Activated CD4-positive, alpha-beta T cell treated with anti-CD3 and anti-CD28 coated beads, Interleukin-2, amount 50 U/mL, for 24 hours (primary cell): ENCODE measurements at regions not wholly inside any gene's neighbourhood (a gene's known extent, or its start where the extent isn't known, plus 50 kb on each side); places are given as distances from the start of the nearest gene placed in this dataset.

Source experiments
- DNase-seq, 2 donors: peaks; one replicate each; pipeline ENCODE4 v3.0.0-alpha.2; 2020; ENCODE audit warnings: low read depth in 1 of 2, low spot score in 1 of 2

DNA sequence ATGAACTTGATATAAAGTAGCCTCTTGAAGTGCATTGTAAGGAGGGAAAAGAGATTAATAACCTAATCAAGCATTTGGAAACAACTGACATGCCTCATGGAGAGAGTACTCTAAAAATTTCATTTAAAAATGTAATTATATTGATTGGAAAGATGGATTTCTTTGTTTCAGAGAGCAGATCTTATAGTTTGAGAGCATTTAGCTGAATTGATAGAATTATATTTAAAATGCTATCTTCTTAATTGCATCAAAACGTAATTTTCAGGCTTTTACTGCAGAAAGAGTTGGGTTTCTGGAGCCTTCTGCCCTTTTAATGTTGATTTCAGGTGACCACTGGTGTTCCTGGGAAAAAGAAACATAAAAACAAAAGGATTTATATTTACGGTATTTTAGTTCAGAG, 130.6 kb downstream of the EDN3 start:
- no peak for DNase-seq

- no peak for DNase-seq
Observed at GRCh38 chr20:59434960-59435359, 134.5 kb downstream of the EDN3 start.

DNA sequence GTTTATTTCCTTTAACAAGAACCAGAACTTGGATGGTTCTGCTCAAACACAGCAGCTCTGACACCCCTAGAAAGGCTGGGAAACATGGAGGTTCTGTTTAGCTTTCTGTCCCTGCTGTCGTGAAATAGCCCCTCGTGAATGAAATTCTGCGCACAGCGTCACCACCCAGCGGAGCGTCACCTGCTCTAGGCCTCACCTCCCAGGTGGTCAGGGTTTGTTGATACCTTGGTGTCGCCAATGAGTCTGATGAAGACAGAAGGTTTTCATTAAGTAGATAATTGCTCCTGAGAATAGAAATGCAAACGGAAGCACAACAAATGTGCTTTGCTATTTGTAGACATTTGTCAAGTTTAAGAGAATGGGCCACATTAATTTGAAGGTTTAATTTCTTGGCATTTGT, 135.1 kb downstream of the EDN3 start:
- no peak for DNase-seq

DNA sequence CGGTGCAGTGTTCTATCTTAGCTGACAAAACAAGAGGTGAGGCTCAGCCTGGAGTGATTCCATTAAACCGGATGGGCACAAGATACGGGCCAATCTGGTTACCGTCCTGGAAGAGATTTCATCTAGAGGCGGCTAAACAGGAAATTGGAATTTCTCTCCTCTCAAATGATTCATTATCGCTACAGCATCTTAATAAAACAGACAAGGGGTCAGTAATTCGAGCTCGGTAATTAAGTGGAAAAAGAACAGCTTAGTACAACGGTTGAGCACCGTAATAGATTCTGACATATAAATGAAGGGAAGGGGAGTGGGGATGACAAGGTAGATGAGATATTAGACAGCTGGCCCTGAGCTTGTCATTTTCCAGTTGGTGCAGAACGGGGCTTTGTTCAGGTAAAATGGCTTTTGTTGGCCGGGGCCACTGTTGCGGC, 137.2 kb downstream of the EDN3 start:
- DNase-seq = no peak

DNA sequence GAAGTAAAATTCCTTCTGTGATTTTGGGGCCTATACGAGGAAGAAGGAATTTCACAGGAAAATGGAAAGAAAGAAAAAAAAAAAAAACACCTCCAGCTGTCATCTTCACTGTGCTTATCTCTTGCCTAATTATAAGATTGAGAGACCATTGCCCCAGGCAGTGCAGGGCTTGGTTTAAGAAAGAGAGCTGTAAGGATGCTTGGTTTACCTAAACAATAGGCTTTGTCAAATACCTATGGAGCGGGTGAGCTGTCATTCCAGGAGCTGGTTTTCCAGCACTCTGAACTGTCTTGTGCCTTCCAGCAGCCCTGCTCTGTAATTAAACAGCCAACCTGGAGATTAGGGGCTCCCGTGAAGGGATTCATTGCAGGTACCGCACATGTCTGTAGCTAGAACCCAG, 137.8 kb downstream of the EDN3 start:
- DNase-seq = no peak

GRCh38 chr20:59439243-59439642, 138.8 kb downstream of the EDN3 start:
- no peak for DNase-seq

DNA sequence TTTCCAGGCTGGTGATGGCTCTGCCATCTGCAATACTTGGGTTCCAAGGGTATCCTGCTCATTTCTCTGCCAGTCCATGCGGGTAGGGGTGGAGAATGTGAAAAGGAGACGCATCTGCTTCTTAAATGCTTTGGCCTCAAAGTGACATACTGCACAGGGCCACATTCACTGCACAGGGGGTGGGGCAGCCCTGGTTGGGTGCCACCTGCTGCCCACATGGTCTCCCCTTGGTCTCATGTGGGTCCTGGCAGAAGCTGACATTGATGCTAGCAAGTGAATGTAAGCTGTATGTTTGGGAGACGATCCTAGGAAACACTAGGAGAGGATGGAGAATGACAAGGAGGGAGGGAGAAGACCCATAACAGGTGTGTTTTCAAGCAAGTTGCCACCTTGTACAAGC, 140.9 kb downstream of the EDN3 start:
- DNase-seq = no peak

DNA sequence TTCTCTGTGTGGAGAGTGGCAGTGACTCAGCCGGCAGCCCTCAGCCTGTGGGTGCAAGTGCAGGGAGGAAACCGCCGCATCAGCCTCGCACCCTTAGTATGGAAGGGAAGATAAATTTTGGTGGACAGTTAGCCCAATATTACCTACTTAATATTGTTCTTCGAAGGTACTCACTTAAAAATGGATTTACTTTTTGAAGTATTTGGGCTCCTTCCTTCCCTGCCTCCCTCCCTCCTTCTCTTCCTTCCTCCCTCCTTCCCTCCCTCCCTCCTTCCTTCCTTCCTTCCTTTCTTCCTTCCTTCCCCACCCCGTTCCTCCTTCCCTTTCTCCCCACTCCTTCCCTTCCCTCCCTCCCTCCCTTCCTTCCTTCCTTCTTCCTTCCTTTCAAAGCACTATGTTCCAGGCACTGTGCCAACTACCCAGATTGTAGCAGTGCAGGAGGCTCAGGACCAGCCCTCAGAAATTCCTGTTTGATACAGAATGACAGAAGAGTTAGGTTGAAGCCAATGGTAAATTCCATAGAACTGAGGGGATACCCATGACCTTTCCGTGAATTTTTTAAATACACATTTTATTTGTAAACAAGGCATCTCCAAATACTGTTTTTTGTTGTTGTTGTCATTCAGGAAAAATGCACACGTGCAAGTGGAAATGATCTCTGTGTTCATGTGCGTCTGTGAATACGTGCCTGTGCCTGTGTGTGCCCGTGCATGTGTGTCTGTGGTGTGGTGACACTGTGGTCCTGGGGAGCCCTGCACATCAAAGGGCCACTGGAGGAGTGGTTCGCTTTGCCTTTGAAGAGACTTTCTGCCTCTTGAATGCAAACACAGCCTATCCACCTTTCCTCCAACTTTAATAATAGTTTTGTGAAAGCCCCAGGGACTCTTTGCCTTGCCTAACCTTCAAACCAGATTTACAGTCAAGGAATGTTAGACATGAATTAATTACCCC, 141.7 kb downstream of the EDN3 start:
- DNase-seq = no peak

DNA sequence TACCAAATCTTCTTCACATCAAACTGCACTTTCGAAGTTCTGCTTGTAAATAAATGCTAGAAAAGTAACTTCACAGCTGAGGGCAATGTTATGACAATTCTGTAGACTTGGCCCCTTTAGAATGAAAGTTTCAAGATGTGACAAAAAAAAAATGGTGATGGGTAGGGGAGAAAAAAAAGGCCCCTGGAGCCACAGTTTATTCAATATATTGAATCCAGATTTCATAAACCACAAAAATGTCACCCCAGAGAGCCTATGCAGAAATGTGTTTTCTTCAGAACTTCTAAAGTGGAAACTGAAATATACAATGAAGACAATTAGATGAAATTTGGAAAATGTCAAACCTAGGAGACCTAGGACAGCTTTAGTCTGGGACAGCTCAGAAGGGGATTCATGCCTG, 143.1 kb downstream of the EDN3 start:
- DNase-seq = no peak

DNA sequence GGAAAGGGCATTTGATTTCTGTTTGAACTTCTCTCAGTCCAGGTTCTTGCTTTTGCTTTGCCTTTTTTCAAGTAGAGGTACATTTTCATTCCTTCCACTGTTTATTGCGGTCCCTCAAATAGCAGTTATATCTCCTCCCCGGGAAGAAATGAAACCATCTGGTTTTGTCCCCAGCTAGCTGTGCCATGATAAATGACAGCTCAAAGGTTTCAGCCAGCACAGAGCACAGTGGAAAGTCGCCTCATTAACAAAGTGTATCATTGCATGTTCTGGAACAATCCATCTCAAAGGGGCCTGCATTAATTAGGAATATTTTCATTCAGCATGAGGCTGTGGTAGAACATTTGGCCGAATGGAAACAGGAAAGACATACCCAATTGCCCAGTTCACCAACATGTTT, 146.0 kb downstream of the EDN3 start:
- no peak for DNase-seq

DNA sequence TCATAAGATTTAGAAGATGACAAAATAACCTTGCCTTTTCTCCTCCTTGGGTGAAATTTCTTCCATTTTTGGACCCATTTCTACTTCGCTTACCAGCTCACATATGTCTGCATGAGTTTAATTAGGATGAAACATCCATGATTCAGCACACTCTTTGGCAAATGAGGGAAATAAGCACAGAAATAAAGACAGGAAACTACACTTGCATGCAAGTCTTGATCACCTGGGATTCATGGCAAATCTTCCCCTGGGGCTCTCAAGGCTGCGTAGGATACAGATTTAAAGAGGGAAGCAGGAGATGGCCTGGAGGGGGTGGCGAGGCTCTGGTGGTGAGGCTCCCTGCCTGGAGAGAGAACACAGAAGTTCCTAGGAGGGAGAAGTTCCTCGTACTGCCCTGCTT, 147.8 kb downstream of the EDN3 start:
- no peak for DNase-seq

DNA sequence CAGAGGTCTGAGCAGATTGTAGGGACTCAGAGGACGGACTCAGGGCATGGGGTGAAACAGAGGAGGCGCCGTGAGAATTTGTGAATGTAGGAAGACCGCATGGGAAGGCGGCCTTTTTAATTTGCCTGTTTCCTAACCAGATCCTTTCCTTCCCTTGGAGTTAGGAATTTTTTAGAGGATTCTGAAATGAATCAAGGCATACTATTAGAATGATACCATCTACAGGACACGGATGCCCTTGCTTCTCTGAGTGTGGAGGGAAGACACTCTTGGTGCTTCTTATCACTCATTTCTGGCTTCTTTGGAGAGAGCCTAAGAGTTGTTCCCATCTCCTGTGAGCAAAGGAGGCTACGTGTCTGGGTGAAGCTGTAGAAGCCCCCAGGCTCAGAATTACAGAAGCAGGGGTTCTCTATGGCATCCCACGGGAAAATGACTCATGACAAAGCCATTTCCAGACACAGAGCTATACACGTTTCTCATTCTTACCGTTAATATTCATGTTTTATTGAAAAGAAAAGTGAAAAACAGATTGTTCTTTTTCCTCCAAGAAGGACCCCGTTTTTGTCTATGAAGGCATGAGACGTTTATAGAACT, 148.5 kb downstream of the EDN3 start:
- DNase-seq = no peak

DNA sequence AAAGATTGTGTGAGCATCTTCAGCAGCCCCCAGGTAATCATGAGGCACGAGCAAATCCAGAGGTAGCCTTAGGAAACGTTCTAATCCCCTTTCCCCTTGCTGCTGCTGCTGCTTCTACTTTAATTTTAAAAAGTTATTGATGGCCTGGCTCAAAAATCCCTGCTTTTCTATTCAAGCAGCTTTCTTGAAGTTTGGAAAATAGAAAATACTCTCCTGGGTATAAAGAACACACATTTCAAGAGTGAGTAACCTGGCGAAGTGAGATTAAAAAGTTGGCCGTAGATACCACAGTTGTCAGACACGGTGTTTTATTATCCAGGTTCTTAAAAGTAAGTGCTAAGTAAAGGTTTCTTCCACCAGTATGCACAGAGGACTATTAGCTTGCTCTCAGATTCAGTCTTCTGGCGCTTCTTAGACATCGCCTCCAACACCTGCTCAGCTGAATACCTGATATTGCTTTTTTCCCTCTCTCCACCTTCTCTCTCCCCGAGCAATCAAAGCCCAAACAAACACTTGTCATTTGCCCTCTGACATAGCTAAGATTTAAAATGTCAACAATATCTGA, 150.7 kb downstream of the EDN3 start:
- no peak for DNase-seq

- no peak for DNase-seq
Observed at GRCh38 chr20:59451641-59452040, 151.2 kb downstream of the EDN3 start.

- no peak for DNase-seq
Observed at GRCh38 chr20:59452856-59453255, 151.5 kb upstream of the PHACTR3 start.

GRCh38 chr20:59453759-59454560, 150.4 kb upstream of the PHACTR3 start:
- DNase-seq = no peak

DNA sequence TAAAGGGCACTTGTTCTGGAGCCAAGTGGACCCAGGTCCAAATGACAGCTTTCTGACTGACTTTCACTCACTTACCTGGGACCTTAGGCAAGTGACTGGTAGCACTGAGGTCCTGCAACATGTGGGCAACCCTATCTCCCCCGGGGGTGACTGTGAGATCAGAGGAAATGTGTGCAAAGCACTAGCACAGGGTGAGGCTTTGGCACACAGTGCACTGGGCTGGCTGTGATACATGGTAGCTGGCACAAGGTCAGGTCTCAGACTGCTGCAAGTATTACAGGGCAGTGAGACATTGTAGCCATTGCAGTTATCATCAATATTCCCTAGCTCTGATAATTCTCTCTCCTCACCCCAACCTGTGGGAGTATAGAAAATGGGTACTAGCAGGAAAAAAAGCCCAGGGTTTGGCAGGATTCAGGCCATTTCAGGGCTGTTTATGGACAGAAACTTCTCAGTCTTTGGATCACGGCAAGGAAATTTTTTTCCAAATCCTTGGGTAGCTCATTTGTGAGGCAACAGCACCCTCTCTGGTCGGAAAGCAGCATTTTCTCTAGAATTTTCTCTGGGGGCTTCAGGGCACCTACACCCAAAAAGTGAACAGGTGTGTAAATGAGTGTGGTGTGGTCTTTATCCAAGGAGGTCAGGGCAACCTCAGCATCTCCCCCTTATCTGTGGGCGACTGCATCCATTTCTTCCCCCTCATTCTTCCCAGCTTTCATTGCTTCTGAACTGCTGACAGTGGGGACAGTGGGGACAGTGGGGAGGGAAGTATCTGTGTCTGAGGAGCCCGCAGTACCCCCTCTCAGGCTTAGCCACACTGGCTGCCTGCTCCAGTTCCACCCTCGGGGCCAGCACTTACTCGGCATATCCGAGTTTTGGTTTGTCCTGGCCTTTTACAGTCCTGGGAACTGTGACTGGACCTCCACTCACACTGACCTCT, 148.7 kb upstream of the PHACTR3 start:
- DNase-seq = no peak

- no peak for DNase-seq
Observed at GRCh38 chr20:59456342-59457279, 147.7 kb upstream of the PHACTR3 start.

- no peak for DNase-seq
Observed at GRCh38 chr20:59458645-59459044, 145.7 kb upstream of the PHACTR3 start.
